ENCODE measurements at regions not wholly inside any gene's neighbourhood (a gene's known extent, or its start where the extent isn't known, plus 50 kb on each side); places are given as distances from the start of the nearest gene placed in this dataset.

GRCh38 chr12:63470161-63470560, 198.1 kb downstream of the DPY19L2 start:
- TF ChIP-seq CTCF (IDR thresholded peaks at IDR 0.05; ENCODE audit: control insufficient read depth, insufficient read depth, low read depth, low read length, missing control alignments), result no peak
- no peak overlapping the region for H3K4me3 ChIP-seq (ENCODE audit: control insufficient read depth, low read depth, low read length)
- DNase-seq (ENCODE audit: low read depth), result no peak

DNA sequence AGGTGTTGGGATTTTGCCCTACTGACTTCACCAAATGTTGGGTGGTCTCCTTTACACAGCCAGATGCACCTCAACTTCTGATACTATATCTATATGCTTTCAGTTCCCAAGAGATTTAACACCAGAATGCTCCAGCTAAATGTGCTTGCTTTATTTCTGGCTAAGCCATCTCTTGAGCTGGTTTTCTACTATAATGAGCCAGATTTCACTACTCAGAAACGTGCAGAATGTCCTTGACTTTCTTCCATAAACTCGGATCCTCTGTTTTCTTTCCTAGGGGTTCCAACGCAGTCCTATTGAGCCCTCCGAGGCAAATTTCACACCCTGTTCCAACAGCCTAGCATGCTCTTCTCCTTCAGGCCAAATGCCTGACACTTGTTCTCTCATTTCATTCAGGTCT, 200.3 kb downstream of the DPY19L2 start:
- no peak for DNase-seq (ENCODE audit: low read depth)
- no peak overlapping the region for H3K4me3 ChIP-seq (ENCODE audit: control insufficient read depth, low read depth, low read length)
- no peak for TF ChIP-seq CTCF (IDR thresholded peaks at IDR 0.05; ENCODE audit: control insufficient read depth, insufficient read depth, low read depth, low read length, missing control alignments)

DNA sequence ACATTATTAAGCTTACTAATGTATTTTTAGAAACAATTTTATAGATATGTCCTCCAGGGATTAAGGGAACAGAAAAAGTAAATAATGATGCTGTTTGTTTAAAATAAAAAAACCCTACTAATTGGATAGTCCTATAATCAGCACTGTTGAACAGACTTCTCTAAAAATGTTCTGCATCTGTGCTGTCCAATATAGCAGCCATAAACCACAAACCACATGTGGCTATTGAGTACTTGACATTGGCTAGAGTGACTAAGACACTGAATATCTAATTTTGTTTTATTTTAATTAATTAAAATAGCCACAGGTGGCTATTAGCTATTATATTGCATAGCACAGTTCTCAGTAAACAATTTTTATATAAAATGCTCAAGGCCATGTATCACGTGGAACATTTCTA, 210.4 kb downstream of the DPY19L2 start:
- no peak overlapping the region for H3K4me3 ChIP-seq (ENCODE audit: control insufficient read depth, low read depth, low read length)
- no peak for DNase-seq (ENCODE audit: low read depth)
- TF ChIP-seq CTCF (IDR thresholded peaks at IDR 0.05; ENCODE audit: control insufficient read depth, insufficient read depth, low read depth, low read length, missing control alignments), result no peak

DNA sequence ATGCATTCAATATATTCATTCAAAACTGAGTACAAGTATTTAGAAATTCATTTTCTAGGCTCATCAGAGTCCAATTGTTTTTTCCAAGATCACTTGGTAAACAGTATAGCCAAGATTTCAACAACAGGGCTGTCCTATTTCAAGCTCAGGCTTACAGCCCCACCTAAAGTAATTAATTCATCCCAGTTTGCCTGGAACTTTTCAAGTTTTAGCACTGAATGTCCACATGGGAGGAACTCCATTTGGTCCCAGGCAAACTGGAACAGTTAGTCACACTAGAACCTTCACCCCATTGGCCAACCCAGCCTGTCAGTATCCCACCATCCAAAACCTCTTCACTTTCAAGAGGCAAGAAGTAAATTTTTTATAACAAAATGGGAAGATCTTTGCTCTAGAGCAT, 210.9 kb downstream of the DPY19L2 start:
- DNase-seq (ENCODE audit: low read depth), result no peak
- H3K4me3 ChIP-seq (ENCODE audit: control insufficient read depth, low read depth, low read length), result no peak overlapping the region
- no peak for TF ChIP-seq CTCF (IDR thresholded peaks at IDR 0.05; ENCODE audit: control insufficient read depth, insufficient read depth, low read depth, low read length, missing control alignments)

GRCh38 chr12:63450816-63451215, 217.5 kb downstream of the DPY19L2 start:
- no peak overlapping the region for H3K4me3 ChIP-seq (ENCODE audit: control insufficient read depth, low read depth, low read length)
- no peak for TF ChIP-seq CTCF (IDR thresholded peaks at IDR 0.05; ENCODE audit: control insufficient read depth, insufficient read depth, low read depth, low read length, missing control alignments)
- no peak for DNase-seq (ENCODE audit: low read depth)

DNA sequence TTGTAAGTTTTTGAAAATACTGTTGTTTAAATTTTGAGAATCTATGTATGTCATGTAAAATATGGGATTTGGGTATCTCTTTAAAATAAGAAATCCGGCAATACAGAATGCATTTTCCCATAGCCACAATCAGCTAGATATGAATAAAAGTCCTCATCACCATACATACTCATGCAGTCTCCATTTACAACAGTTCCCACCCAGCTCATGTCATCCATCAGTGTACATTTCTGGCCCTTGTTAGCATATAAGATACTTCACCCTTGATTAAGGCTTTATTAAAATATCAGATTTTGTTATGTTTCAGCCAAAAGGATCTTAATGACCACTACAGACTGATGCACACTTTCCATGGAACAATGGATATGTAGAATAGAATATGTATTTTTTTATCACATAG, 218.0 kb downstream of the DPY19L2 start:
- no peak overlapping the region for H3K4me3 ChIP-seq (ENCODE audit: control insufficient read depth, low read depth, low read length)
- TF ChIP-seq CTCF (IDR thresholded peaks at IDR 0.05; ENCODE audit: control insufficient read depth, insufficient read depth, low read depth, low read length, missing control alignments), result no peak
- DNase-seq (ENCODE audit: low read depth), result no peak

GRCh38 chr12:63445224-63445880, 222.9 kb downstream of the DPY19L2 start:
- H3K4me3 ChIP-seq (ENCODE audit: control insufficient read depth, low read depth, low read length), result no peak overlapping the region
- TF ChIP-seq CTCF (IDR thresholded peaks at IDR 0.05; ENCODE audit: control insufficient read depth, insufficient read depth, low read depth, low read length, missing control alignments), result no peak
- DNase-seq (ENCODE audit: low read depth), result no peak
